DMS79 (cell line): ENCODE measurements at regions not wholly inside any gene's neighbourhood (a gene's known extent, or its start where the extent isn't known, plus 50 kb on each side); places are given as distances from the start of the nearest gene placed in this dataset.

Source experiments
- DNase-seq: peaks from one replicate; lab custom pipeline; 2025; lab: John Stamatoyannopoulos, UW

DNA sequence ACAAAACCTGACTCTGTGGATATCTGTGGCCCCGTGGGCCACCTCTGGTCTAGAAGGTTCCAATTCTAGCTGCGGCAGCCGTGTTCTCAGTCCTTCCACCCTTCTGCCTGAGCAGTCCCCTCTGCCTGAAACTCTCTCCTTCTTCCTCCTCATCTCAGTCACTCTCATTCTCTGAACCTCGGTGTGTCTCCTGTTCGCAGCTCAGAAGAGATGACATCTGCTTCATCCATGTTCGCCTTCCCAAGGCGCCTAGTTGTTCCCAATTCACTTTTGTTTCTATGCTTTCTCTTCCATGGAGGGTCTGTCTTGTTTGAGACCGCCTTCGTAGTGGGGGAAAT lies 95.5 kb downstream of the CEBPB start:
- DNase-seq = no peak

DNA sequence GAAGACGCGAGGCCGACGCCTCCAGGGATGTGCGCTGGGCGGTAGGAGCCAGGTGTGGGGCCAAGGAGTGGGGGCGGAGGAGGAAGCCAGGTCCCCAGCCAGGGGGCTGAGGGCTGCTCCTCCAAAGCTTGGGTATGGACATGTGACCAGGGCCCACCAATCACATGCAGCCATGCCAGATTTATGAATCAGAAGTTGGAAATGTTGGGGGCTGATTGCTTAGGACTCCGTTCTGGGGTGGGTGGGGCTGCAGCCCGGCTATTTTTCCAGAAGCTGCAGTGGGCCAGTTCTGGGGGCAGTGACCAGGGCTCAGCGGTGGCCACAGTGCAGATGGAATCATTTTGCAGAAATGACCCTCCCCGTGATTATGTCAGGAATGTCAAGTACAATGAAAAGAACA lies 96.0 kb downstream of the CEBPB start:
- no peak for DNase-seq

DNA sequence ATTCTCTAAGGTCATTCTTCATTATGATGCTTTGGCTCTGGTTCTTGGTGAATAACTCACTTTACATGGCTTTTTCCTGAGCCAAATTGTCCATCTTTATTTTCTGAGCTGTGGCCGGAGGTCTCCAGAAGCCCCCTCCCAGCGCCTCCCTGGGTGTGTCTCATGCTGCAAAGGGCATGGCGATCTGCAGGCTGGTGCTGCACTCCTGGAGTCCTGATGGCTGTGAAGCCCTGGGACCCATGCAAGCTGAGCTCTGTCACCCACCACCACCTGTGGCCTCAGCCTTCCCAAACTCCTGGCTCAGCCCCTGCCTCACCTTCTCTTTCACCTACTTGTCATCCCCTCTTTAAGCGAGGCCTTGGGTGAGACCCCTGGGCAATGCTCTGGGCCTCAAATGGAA lies 96.9 kb downstream of the CEBPB start:
- no peak for DNase-seq

DNA sequence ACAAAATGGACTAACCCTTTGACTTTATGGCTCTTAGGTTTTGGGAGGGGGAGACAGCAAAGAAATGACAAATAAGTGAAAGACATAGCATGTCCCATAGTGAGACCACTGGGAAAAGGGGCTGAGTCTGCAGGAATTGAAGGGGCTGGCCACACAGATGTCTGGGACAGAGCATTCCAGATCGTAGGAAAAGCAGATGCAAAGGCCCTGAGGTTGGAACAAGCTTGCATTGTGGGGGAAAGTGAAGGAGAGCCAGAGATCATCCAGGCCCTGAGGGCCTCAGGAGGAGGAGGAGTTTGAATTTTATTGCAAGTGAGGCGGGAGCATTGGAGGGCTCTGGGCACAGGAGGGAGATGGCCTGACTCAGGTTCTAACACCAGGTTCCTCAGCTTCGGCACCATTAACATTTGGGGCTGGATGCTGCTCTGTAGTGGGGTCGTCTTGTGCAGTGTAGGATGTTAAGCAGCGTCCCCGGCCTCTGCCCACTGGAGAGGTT lies 97.5 kb downstream of the CEBPB start:
- no peak for DNase-seq

DNA sequence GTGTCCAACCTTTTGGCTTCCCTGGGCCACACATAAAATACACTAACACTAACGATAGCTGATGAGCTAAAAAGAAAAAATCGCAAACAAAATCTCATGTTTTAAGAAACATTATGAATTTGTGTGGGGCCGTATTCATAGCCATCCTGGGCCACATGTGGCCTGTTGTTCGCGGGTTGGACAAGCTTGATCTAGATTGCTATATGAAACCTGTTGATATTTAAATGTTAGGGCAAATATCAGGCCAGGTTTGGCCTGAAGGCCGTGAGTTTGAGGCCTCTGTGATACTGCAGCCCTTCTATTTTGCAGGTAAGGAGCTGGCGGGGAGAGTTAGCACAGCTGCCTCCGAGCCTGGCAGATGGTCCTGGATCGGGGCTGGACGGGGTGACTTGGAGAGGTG lies 99.0 kb downstream of the CEBPB start:
- no peak for DNase-seq

DNA sequence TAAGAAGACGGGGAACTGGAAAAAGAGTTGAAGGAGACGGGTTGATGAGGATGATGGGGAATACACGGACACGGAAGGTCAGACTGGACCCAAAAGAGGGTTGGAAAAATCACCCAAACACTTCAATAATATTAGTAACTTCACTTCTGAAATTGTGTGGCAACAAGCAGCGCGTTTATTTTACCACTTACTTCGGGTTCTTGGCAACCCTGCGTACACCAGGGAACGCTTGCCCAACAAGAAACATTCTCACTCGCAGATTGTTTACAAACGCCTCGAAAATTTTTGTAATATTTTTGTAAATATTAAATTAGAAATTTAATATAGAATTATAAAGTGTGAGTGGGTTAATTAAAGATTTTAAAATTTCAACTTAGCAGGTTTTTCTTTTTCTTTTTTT lies 99.5 kb downstream of the CEBPB start:
- no peak for DNase-seq

DNA sequence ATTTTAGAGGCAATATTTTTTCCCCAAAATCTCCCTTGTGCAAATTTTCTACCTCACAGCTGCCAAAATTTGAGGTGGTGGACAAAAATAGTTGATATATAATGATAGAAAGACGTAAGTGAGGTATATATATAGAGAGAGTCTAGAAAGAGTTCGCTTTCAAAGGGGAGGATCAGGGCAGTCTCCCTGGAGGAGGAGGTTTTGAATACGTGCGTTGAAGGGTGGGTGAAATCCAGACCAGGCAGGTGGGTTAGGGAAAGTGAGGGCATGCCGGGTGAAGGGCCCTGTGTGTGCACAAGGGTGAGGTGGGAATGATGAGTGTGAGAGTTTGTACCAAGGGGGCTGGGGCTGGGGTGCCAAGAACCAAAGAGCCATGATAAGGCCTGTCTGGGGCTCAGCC lies 100.2 kb downstream of the CEBPB start:
- DNase-seq = no peak

DNA sequence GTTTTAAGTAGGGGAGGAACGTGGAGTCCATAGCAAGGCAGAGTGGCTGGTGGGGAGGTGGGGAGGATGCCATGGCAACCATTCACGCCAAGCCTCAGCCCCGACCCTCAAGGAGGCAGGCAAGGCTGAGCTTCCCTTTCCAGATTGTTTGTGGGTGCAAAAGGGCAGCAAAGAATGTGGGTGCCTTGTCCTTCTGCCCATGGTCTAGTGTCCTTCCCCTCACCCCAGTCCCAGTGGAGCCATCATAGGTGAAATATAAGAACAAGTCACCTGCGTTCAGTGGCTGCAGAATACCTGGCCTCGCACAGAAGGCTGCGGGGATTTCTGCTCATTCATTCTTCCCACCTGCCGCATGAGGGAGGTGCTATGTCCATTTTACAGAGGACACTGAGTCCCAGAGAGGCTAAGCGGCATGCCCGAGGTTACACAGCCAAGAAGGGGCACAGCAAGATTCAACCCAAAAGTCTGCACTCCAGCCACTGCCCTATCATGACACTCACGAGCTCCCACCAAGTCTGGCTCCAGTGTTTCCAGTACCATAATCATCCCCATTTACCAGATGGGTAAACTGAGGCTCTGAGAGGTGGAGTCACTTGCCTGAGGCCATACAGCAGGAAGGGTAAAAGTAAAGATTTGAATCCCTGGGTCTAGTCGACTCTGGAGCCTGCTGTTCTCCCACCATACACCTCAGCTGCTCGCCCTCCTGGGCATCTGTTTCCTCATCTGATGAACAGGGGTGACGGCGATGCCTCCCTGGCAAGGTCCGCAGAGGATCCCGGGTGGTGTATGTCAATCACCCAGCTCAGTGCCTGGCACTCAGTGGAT lies 100.8 kb downstream of the CEBPB start:
- no peak for DNase-seq

DNA sequence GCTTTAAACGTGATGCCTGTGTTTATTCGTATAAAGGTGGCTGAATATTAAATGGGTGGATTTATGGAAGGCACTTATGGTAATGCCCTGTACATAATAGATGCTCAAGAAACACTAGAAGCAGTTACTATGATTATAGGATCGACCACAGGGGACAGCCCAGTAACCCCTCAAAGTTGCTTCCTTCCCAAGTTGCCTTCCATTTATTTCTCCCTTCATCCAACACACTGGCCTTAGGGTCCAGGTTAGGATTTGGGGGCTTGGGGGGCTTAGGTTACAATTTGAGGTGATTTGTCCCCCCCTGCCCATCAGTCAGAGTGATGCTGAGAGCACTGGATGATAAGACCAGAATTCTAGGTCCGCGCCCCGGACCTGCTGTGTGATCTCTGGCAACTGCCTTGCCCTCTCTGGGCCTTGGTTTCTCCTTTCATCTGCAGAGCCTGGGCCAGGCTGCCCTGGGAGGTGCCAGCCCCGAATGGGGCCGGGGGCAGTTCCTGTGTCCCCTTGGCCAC lies 101.5 kb downstream of the CEBPB start:
- no peak for DNase-seq

DNA sequence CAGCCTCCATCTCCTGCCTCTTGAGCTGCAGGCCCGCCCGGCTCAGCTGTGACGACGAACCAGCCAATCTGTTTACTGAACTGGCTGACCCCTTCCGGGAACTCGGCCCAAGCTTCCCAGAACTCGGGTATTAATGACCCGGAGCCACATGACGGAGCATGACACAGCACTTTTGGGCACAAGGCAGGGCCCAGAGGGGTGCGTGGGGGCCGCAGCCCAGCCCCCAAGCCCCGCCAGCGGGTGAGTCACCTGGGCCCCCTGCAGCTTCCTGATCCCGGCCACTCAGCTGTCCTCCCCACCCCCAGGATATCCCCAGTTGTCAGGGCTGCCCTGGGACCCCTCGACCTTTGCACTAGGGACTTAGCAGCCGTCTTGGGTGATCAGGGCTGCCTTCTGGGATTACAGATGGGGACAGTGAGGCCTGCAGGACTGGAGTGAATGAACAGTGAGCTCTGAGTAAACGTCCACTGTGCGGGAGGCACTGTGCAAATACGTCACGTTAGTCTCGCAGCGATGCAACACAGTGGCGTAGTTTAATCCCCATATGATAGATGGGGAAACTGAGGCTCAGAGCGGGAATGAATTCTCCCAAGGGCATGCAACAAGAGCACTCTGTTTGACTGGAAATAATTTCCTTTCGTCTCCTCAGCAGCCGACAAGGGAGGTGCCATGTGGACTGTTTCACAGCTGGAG lies 102.1 kb downstream of the CEBPB start:
- DNase-seq = no peak

DNA sequence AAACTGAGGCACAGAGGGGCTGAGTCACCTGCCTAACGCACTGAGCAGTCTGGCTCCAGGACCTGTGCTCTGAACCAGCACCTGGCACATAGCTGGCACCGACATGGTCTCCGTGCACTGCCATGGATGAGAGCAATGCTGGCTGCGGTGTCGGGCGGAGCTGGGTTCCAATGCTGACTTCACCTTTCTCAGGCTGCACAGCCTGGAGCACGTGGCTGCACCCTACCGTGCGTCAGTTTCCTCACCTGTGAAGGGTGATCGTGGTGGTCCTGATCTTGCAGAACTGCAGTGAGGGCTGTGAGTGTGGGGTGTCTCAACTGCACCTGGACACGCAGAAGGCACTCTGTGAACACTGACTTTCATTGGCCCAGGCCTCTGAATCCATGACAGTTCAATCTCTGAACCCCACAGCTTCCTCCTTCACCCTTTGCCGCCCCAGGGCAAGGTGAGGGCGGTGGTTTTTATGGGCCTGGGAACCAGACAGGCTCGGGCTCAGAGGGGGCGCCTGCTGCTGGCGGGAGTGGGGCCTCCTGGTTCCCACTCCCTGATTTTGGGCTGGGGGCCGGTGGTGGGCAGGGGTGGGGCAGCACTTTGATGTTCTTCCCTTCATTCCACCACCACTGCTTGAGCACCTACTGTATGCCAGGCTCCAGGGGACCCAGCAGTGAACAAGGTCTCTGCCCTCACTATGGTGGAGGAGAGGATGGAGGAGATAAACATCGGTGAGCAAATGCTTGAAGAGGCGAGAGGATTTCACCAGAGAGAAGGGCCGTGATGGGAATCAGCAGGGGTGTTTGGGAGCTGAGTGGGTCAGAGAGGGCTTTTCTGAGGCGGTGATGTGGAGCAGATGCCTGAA lies 102.9 kb downstream of the CEBPB start:
- DNase-seq = no peak

DNA sequence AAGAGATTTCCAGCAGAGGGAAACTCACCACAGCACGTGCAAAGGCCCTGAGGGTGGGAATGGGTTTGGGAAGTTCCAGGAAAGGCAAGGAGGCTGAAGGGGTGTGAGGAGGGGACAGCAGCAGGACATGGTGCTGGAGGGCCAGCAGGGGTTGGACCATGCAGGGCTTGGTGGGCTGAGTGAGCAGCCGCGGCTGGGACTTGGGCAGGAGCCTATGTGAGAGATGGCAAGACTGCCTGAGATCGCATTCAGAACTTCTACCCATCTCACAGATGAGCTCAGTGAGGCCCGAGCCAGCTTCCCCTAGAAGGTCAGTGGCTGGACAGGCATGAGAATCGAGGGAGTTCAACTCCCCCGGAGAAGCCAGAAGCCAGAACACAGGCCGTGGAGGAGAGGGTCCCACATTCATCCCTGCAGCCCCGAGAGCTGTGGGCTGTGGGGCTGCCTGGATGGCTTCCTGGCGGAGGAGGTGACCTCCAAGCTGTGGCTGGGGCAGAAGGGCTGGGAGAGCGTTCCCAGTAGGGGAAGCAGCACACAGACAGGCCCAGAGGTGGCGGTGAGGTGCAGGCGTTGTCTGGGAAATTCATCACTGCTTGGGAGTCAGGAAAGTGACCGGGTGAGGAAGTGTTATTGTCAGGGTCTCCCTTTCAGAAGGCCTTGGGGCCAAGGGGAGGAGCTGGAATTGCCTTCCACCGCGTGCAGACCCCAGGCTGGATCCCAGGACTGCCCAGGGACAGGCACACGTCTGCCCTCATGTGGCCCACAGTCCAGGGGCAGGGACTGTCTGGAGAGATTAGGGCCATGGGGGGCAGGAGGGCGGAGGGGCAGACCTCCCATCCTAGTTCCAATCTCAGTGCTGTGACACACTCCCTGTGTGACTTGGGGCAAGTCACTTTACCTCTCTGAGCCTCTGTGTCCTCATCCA lies 103.8 kb downstream of the CEBPB start:
- DNase-seq = no peak

DNA sequence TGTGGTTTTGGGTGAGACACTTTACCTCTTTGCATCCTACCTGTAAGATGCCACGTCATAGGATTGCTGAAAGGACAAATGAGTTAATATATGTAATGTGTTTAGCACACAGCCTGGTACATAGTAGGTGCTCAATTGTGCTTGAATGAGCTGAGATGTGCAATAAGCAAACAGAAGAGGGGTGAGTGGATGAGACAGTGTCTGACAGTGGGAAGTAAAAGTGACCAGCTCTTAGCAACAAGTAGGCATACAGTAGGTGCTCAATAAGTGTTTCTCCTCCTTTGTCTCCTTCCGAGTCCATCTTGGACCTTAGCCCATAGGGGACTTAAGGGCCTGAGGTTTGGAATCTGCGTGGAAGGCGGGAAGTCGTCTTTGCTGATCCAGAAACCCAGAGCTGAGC lies 104.7 kb downstream of the CEBPB start:
- no peak for DNase-seq

DNA sequence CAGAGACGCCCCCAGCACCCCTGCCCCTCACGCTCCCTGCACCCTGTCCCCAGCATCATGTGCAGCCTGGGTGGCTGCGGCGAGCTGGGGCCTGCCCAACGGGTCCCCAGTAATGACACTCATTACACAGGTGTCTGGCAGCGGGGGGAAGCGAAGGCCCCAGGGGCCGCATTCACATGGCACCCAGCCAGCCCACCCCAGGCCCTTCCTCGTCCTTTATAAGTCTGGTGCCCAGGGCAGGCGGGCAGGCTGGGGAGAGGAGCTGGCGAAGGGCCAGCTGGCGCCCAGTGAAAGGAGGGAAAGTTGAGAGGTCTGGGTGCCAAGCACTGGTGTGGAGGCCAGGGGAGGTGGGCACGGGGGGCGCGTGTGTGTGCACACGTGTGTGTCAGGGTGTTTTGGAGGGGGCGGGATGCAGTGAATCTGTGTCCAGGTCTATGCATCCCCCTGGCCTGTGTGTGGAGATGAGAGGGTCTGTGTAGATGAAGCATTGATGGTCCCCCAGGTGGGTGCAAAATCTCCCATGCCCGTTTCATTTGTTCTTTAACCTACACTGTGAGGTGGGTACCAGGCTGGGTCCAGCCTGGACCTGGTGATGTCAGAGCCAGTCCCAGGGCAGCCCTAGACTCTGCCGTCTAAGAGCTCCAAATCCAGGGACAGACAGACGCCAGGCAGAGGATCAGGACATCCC lies 105.3 kb downstream of the CEBPB start:
- DNase-seq = peak; percentile 62

DNA sequence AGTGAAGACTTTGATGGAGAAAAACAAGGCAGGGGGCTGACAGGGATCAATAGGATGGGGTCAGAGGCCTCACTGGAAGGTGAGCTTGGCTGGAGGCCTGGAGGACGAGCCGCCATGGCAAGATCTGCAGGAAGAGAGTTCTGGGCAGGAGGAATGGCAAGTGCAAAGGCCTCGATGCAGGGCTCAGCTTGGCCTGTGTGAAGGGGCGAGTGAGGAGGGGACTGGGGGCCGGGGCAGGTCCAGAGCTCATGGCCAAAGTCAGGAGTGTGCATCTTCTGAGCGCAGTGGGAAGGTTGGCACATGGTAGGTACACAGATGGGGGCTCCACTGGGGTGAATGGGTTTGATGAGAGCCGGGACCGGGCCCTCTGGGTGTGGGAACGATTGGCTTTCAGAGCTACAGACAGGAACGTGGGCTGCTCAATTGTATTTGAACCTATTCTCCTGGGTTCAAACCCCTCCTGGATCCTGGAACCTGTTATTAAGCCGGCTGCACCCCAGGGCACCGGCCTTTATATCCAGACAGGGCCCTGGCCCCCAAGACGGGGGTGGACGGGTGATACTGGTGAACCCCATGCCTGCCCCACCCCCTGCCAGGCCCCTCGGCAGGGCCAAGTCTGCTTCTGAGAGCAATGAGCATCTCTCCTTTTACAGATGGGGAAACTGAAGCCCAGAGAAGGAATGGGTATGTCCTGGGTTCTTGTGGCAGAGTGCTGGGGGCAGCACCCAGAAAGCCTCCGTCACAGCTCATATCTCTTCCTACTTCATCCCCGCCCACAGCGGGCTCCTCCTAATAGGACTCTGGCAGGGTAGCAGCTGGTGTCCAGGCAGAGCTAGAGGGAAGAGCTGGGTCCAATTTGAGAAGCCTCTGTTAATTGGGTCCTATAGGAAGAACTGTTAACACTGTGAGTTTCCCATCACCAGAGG lies 106.1 kb downstream of the CEBPB start:
- DNase-seq = no peak

DNA sequence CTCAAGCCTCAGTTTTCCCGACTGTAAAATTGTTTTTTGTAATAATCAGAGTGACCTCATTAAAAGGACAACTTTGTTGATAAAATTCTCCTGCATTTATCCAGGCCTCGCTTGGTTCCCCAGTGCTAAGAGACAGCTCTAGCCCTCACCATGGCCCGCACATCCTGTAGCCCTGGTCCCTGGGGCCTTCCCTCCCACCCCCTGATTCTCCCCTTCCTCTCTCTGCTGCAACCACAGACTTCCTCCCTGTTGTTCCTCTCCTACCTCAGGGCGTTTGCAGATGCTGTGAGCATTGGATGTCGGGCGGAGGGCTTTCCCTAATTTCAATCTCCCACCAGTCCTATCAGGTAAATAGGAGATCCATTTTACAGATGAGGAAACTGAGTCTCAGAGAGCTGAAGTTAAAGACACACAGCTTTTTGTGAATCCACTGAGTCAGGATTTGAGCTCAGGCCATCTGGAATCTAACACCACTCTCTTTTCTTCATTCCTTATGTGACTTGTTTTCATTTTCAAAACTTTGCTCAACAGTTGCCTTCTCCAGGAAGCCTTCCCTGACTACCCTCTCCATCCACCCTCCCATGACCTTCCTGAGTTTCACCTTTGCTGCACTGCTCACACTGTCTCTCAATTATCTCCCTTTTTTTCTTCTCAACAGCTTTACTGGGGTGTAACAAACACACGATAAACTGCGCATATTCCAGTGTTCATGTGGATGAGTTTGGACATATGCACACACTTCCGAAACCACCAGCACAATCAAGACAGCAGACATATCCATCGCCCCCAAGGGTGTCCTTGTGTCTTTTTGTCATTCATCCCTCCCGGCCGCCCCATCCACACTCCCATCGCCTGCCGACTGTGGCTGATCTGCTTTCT lies 107.1 kb downstream of the CEBPB start:
- no peak for DNase-seq

DNA sequence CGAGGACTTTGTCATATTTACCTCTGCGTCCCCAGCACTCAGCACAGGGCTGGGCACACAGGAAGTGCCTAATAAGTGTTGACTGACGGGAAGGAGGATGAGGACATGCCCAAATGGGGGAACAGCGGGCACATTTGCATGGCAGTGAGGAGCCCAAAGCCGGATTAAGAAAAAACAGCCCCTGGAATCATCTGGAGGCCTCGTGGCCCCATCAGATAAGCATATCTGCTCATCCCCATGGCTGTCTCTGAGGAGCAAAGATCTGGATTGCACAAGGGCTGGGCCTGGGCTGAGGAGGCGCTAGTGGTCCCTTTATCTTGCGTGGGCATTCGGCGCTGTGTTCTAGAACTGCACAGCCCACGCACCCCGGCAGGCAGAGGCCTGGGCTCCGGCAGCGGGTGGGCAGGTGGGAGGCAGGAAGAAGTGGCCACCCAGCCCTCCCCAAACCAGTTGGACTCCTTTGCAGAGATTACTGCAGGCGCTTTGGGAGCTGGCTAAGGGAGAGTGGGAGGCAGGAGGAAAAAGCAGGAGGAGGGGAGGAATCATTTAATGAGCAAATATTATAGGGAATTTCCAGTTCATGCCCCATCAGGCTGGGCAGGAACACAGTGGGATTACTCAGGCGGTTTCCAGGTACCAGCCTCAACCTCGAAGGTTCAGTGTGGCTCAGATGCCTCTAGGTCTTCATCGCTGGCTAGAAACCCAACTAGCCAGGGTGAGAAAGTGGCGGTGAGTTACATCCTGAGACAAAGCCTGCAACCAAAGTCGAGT lies 108.1 kb downstream of the CEBPB start:
- no peak for DNase-seq

DNA sequence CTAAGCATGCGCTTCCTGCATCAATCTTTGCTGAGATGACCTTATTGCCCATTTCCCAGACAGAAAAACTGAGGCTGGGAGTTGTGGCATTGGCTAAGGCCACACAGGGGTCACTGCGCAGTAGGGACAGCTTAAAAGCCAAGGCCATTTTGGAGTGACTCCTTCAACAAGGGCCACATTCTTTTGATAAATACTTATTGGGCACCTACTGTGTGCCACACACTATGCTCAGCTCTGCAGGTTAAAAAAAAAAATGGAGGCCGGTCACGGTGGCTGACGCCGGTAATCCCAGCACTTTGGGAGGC lies 108.6 kb downstream of the CEBPB start:
- DNase-seq = no peak
